Gastrocnemius medialis (tissue), 4 donors: ENCODE measurements at regions not wholly inside any gene's neighbourhood (a gene's known extent, or its start where the extent isn't known, plus 50 kb on each side); places are given as distances from the start of the nearest gene placed in this dataset.

Experiments
- POLR2A ChIP-seq, 2 donors: fragments of 450-650 bp; IDR thresholded peaks; one replicate each; pipeline ENCODE4 v1.6.1; 2017; ENCODE audit warnings: antibody characterized with exemption in 2 of 2, mild to moderate bottlenecking in 2 of 2, moderate library complexity in 2 of 2
- TF ChIP-seq, protein P1 (sequence below), 5 experiments: fragments of 450-650 bp in 3 of 5; fragments of 200-600 bp in 2 of 5; sonication (generic) in 2 of 5; IDR thresholded peaks in 4 of 5; conservative IDR thresholded peaks in 1 of 5; 1 replicate in 4 of 5; 2 replicates in 1 of 5; pipeline ENCODE4 v1.5.1; 2016 to 2019; ENCODE audit warnings: antibody characterized with exemption in 5 of 5, mild to moderate bottlenecking in 3 of 5, moderate library complexity in 3 of 5

DNA sequence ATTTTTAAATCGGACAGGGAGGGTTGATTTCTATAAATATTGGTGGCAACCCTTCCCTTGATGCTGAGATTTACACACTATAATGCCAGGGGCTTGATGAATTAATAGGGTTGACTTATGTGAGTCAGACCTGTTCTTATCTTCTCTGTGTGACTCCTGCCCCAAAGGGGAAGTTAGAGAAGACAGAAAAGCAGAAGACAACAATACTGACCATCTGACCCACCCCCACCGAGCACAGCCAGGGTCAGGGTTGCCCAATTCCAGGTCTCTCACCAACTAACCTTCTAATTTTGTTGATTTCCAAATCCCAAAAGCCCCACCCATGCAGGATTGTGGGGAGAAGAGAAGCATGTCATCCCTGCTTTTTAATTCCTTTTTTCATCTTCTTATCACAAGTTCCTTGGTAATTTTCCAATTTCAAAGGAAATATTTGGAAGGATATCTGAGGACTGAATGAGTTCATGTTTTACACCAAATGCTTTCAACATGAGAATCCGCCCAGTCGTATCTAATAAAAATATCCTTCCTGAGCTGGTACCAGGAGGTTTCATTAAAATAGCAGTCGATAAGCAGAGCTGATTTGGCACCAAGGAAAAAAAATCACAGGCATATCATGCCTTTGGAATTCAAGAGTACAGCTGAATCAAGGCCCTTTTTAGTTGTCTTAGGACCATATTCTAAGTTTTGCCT lies 603.4 kb upstream of the CDH11 start:
- TF ChIP-seq, protein P1, sequence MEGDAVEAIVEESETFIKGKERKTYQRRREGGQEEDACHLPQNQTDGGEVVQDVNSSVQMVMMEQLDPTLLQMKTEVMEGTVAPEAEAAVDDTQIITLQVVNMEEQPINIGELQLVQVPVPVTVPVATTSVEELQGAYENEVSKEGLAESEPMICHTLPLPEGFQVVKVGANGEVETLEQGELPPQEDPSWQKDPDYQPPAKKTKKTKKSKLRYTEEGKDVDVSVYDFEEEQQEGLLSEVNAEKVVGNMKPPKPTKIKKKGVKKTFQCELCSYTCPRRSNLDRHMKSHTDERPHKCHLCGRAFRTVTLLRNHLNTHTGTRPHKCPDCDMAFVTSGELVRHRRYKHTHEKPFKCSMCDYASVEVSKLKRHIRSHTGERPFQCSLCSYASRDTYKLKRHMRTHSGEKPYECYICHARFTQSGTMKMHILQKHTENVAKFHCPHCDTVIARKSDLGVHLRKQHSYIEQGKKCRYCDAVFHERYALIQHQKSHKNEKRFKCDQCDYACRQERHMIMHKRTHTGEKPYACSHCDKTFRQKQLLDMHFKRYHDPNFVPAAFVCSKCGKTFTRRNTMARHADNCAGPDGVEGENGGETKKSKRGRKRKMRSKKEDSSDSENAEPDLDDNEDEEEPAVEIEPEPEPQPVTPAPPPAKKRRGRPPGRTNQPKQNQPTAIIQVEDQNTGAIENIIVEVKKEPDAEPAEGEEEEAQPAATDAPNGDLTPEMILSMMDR (IDR thresholded peaks at IDR 0.05 in 4 of 5, conservative IDR thresholded peaks at IDR 0.05 in 1 of 5): no peak
- TF ChIP-seq POLR2A (IDR thresholded peaks at IDR 0.05): no peak
